NCI-H128 (cell line): ENCODE measurements at regions not wholly inside any gene's neighbourhood (a gene's known extent, or its start where the extent isn't known, plus 50 kb on each side); places are given as distances from the start of the nearest gene placed in this dataset.

Experiments
- DNase-seq: peaks from one replicate; lab custom pipeline; 2025; ENCODE audit not compliant: unreplicated experiment; lab: John Stamatoyannopoulos, UW

GRCh38 chr3:162096874-162097273 is 600.3 kb downstream of the OTOL1 start:
- DNase-seq = no peak

DNA sequence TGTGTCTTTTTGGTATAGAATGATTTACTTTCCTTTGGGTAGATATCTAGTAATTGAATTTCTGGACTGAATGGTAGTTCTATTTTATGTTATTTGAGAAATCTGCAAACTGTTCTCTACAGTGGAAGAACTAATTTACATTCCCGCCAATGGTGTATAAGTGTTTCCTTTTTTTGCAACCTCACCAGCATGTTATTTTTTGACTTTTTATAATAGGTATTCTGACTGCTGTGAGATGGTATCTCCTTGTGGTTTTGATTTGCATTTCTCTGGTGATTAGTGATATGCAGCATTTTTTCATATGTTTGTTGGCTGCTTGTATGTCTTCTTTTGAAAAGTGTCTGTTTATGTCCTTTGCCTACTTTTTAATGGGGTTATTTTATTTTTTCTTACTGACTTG is 607.2 kb downstream of the OTOL1 start:
- DNase-seq = no peak

DNA sequence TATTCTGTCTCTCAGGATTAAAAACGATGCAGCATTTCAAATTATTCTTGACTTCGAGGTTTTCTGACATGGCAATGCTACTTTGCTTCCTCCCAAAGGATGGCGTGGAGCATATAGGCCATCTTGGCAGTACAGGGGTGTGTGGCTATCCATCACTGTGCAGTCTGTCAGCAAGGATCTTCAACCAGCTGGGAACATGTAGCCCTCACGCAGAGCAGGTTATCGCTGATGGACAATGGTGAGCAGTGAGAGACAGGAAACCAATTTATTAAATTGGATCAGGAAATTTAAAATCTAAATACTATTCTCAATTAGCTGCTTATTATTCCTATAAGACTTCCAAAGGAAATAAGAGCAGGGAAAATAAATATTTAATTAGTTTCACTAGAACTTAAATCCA is 615.3 kb downstream of the OTOL1 start:
- DNase-seq = no peak

DNA sequence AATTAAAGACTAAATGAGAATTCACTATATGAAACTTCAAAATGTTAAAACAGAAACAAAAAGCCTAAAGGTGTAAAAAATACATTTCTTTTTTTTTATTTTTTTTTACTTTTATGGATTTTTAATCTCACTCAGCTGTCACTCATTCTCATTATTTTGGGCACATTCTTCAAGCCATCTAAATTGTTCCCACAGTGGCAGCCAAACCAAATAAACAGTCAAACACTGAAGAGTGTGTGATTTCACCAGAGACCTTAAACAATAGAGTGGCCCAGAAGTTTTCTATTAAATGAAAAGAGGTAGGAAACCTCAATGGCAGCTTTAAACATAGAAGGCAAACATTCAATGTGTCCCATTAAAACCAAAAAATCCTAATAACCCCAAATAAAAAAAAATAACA is 616.1 kb downstream of the OTOL1 start:
- DNase-seq = no peak

- no peak for DNase-seq
These were observed 621.4 kb downstream of the OTOL1 start for GRCh38 chr3:162117961-162118360.

DNA sequence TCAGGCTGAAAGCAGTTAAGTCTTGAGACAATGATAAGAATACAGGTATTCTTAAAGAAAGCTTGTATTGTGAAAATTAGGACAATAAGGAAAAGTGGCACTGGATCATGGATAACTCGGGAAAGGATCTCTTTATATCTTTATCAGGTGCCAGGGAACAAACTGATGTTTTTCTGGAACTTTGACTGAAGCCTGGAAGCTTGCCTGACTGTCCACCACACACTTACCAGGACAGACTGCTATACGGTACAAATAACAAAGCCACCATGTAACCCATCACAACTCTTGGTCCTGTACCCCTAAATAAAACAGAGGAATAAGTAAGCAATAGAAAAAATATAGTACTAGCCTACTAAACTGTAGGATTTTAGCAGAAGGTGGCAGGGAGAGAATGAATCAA is 623.0 kb downstream of the OTOL1 start:
- no peak for DNase-seq

DNA sequence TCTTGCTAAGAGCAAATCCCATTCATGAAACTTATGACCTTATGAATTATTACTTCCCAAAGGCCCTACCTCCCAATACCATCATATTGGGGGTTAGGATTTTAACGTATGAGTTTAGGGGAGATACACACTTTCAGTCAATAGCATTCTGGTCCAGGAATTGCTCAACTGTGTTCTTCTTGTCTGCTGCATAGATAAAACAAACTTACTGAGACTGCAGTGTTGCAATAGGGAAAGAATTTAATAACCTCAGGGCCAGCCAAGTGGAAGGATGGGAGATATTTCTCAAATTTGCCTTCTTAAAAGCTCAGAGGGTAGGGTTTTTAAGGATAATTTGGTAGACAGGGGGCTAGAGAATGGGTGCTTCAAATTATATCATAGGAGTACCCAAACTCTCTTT is 625.8 kb downstream of the OTOL1 start:
- no peak for DNase-seq

DNA sequence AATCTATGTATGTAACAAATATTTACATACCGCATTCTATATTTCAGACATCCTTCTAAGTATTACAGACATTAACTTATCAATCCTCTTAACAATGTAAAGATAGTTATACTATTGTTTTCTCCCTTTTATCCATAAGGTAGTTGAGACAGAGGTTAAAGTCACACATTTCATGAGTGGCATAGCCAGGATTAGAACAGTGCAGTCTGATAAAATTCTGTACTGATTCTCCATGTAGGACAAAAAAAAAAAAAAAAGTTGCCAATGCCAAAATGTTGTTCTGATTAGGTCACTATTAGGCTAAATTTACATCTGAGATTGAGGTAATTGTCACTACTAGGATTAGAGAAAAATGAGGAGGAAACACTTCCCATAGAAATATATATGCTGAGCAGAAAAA is 629.2 kb downstream of the OTOL1 start:
- no peak for DNase-seq

DNA sequence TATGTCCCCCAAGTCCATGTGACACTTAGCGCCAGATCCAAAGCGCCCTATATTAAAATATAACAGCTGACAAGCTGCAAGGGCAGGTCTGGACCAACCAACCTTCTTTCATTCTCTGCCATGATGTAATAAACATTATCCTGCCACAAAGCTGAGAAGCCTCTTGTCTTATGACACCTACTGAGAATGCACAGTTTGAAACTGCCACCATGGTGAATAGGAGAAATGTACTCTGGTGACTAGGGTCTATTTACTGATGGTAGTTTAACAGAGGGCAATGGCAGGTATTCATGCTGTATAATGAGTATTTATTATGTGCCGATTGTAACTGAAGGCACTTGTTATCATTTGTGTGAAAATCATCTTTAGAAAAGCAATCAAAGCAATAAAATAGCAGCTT is 634.0 kb downstream of the OTOL1 start:
- no peak for DNase-seq

DNA sequence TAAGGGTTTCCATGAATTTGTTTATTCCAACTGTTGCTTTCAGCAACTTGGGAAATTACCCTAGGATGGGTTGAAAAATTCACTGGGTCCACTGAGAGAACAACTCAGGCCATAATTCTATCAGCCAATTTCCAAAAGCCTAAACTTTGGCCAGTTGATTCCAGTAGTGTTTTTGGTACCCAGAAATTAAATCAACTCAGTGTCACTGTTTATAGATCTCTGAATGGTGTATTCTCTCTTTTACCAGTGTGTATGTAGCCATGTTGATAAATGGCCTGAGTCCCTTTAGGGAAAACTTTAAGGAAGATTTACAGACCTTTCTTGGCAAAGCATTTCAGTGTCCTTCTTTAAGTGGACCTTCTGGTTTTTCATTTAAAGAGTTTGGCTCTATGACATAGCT is 636.4 kb downstream of the OTOL1 start:
- DNase-seq = no peak

GRCh38 chr3:162134571-162134970 is 638.0 kb downstream of the OTOL1 start:
- no peak for DNase-seq

DNA sequence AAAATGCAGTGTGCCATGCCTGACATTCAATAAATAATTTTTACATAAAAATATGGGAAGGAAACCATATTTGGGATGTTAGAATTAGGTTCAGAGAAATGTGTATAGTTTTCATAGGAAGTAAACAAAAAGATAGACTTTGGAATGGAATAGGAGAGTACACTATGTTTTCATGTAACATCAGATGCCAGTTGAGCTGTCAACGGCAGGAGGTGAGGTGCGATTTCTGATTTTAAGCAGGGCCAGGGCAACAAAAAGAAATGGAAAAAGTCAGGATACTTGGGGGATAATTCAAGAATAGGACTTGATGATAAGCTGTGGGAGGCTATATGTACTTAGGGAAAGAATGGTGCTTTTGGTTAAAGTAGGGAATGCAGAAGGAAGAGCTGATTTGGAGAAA is 639.5 kb downstream of the OTOL1 start:
- no peak for DNase-seq

- no peak for DNase-seq
These were observed 641.9 kb downstream of the OTOL1 start for GRCh38 chr3:162138509-162138908.

GRCh38 chr3:162139841-162140240 is 643.2 kb downstream of the OTOL1 start:
- no peak for DNase-seq

- DNase-seq = no peak
These were observed 644.7 kb downstream of the OTOL1 start for GRCh38 chr3:162141272-162141791.

GRCh38 chr3:162142511-162142910 is 645.9 kb downstream of the OTOL1 start:
- DNase-seq = no peak

GRCh38 chr3:162143180-162143579 is 646.6 kb downstream of the OTOL1 start:
- no peak for DNase-seq

- no peak for DNase-seq
These were observed 651.4 kb downstream of the OTOL1 start for GRCh38 chr3:162147996-162148395.

DNA sequence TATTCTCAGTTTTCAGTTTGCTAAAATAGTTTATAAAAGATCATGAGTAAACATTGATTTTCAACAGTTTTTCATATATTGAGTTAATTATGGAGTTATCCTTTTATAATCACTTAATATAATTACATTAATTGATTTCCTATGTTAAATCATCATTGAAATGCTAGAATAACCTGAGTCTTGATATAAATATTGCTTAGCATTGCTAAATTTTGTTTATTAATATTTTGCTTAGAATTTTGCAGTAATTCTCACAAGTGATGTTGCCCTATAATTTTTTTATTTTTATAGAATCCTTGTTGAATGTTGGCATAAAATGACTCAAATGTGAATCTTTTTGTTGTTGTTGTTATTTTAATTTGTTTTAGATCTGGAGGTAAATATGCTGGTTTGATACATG is 654.2 kb downstream of the OTOL1 start:
- no peak for DNase-seq

- no peak for DNase-seq
These were observed 656.0 kb downstream of the OTOL1 start for GRCh38 chr3:162152636-162153035.

DNA sequence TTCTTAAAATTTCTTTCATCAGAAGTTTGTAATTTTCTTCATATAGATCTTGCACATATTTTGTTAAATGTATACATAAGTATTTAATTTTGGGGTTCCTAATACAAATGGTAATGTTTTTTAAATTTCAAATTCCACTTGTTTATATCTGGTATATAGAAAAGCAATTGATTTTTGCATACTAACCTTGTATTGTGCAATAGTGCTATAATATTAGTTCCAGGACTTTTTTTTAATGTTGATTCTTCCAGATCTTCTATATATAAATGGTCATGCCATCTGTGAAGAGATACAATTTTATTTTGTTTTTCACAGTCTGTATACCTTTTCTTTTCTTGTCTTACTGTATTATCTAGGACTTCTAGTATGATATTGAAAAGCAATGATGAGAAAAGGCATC is 665.0 kb downstream of the OTOL1 start:
- no peak for DNase-seq

DNA sequence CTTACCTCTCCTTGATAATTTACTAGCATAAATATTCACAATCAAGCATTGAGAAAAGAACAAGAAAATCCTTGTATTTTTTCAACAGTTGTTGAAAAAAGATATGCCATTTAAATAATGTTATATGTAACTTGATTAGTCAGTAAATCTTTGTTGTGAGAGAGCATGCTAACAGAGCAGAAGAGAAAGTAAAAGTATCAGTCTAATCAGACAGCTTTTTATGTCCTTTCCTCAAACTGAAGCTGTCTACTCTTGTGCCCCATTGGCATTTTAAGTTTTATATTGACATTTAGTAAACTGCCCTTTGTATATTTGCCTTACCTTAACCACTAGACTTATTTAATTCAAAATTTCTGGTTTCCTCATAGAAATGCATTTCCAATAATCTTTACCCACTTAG is 668.7 kb downstream of the OTOL1 start:
- no peak for DNase-seq

- DNase-seq = no peak
These were observed 669.9 kb downstream of the OTOL1 start for GRCh38 chr3:162166543-162166942.

GRCh38 chr3:162168715-162169114 is 672.1 kb downstream of the OTOL1 start:
- DNase-seq = no peak
